ENCODE measurements at regions not wholly inside any gene's neighbourhood (a gene's known extent, or its start where the extent isn't known, plus 50 kb on each side); places are given as distances from the start of the nearest gene placed in this dataset.
"Not testable (repeated sequence)": the region's sequence is repeated elsewhere in the genome, so short reads cannot be mapped to it uniquely, and the experiment has no call there.

- DNase-seq: no peak
- H3K9ac ChIP-seq (ENCODE audit: extremely low read depth, low read length, poor library complexity, severe bottlenecking): no peak overlapping the region
- Mint-ChIP-seq H3K27ac (peak overlapping the region; percentile 69), H3K4me3 (no peak overlapping the region), H3K36me3 (ENCODE audit: low read depth) (peaks cover 15% of the 10 kb centered on the region), H3K27me3 (ENCODE audit: insufficient read depth) (no peaks in the 10 kb centered on the region), H3K4me1 (peaks cover 5% of the 10 kb centered on the region), H3K9me3 (no peaks in the 10 kb centered on the region)
- H3K4me1 ChIP-seq (ENCODE audit: control insufficient read depth, insufficient read depth, low read length): no peaks in the 10 kb centered on the region
- no peak overlapping the region for H3K4me3 ChIP-seq (ENCODE audit: low read length)
- TF ChIP-seq CTCF (conservative IDR thresholded peaks at IDR 0.05): no peak
- H3K27me3 ChIP-seq (ENCODE audit: control insufficient read depth, insufficient read depth, low read length, poor library complexity, severe bottlenecking): no peaks in the 10 kb centered on the region
- no peak overlapping the region for H3K27ac ChIP-seq (ENCODE audit: low read depth, low read length)
- H3K36me3 ChIP-seq (ENCODE audit: control insufficient read depth, insufficient read depth, low read length): no peaks in the 10 kb centered on the region
- WGBS, 2 experiments (ENCODE audit: insufficient coverage in 1 of 2, insufficient read length in 1 of 2): 98 to 100% methylated on average over 3 to 5 of the region's 5 CpGs
- no peaks in the 10 kb centered on the region for H3K9me3 ChIP-seq (ENCODE audit: control insufficient read depth, low read length)
Measured at GRCh38 chr15:92801774-92802464, 98.2 kb upstream of the CHD2 start.

- Mint-ChIP-seq H3K36me3 (ENCODE audit: low read depth) (peaks cover 15% of the 10 kb centered on the region), H3K27ac (no peak overlapping the region), H3K4me3 (no peak overlapping the region), H3K27me3 (ENCODE audit: insufficient read depth) (no peaks in the 10 kb centered on the region), H3K4me1 (peaks cover 10% of the 10 kb centered on the region), H3K9me3 (no peaks in the 10 kb centered on the region)
- WGBS, 2 experiments (ENCODE audit: insufficient coverage in 1 of 2, insufficient read length in 1 of 2): 83 to 94% methylated on average over 1 of the region's 1 CpG
- Histone ChIP-seq H3K27ac (ENCODE audit: low read depth, low read length) (no peak overlapping the region), H3K4me3 (ENCODE audit: low read length) (no peak overlapping the region), H3K4me1 (ENCODE audit: control insufficient read depth, insufficient read depth, low read length) (no peaks in the 10 kb centered on the region), H3K9ac (ENCODE audit: extremely low read depth, low read length, poor library complexity, severe bottlenecking) (no peak overlapping the region), H3K36me3 (ENCODE audit: control insufficient read depth, insufficient read depth, low read length) (no peaks in the 10 kb centered on the region), H3K9me3 (ENCODE audit: control insufficient read depth, low read length) (no peaks in the 10 kb centered on the region), H3K27me3 (ENCODE audit: control insufficient read depth, insufficient read depth, low read length, poor library complexity, severe bottlenecking) (no peaks in the 10 kb centered on the region)
- DNase-seq: no peak
- no peak for TF ChIP-seq CTCF (conservative IDR thresholded peaks at IDR 0.05)
Measured at GRCh38 chr15:92803536-92803851, 96.6 kb upstream of the CHD2 start.

- no peak for DNase-seq
- no peaks in the 10 kb centered on the region for H3K27me3 Mint-ChIP-seq (ENCODE audit: insufficient read depth)
- no peaks in the 10 kb centered on the region for H3K9me3 Mint-ChIP-seq
- H3K9ac ChIP-seq (ENCODE audit: extremely low read depth, low read length, poor library complexity, severe bottlenecking): no peak overlapping the region
- H3K4me3 ChIP-seq (ENCODE audit: low read length): no peak overlapping the region
- peak overlapping the region; percentile 5 for H3K27ac Mint-ChIP-seq
- 91 to 95% methylated on average over 3 to 5 of the region's 5 CpGs for WGBS, 2 experiments (ENCODE audit: insufficient coverage in 1 of 2, insufficient read length in 1 of 2)
- H3K4me1 ChIP-seq (ENCODE audit: control insufficient read depth, insufficient read depth, low read length): no peaks in the 10 kb centered on the region
- peaks cover 15% of the 10 kb centered on the region for H3K36me3 Mint-ChIP-seq (ENCODE audit: low read depth)
- no peaks in the 10 kb centered on the region for H3K27me3 ChIP-seq (ENCODE audit: control insufficient read depth, insufficient read depth, low read length, poor library complexity, severe bottlenecking)
- H3K36me3 ChIP-seq (ENCODE audit: control insufficient read depth, insufficient read depth, low read length): no peaks in the 10 kb centered on the region
- no peak for TF ChIP-seq CTCF (conservative IDR thresholded peaks at IDR 0.05)
- H3K9me3 ChIP-seq (ENCODE audit: control insufficient read depth, low read length): no peaks in the 10 kb centered on the region
- peaks cover 10% of the 10 kb centered on the region for H3K4me1 Mint-ChIP-seq
- no peak overlapping the region for H3K27ac ChIP-seq (ENCODE audit: low read depth, low read length)
- no peak overlapping the region for H3K4me3 Mint-ChIP-seq
Measured at GRCh38 chr15:92803852-92804609, 96.1 kb upstream of the CHD2 start.

GRCh38 chr15:92804610-92804936, 95.6 kb upstream of the CHD2 start:
- DNase-seq; H3K27ac Mint-ChIP-seq; H3K9me3 Mint-ChIP-seq; H3K27me3 ChIP-seq (ENCODE audit: control insufficient read depth, insufficient read depth, low read length, poor library complexity, severe bottlenecking); H3K4me3 Mint-ChIP-seq; H3K4me1 ChIP-seq (ENCODE audit: control insufficient read depth, insufficient read depth, low read length); H3K27ac ChIP-seq (ENCODE audit: low read depth, low read length); H3K36me3 ChIP-seq (ENCODE audit: control insufficient read depth, insufficient read depth, low read length); H3K9ac ChIP-seq (ENCODE audit: extremely low read depth, low read length, poor library complexity, severe bottlenecking); H3K9me3 ChIP-seq (ENCODE audit: control insufficient read depth, low read length); H3K27me3 Mint-ChIP-seq (ENCODE audit: insufficient read depth); H3K4me3 ChIP-seq (ENCODE audit: low read length): not testable (repeated sequence)
- WGBS, 2 experiments (ENCODE audit: insufficient coverage in 1 of 2, insufficient read length in 1 of 2): 93 to 100% methylated on average over 2 to 5 of the region's 5 CpGs
- H3K4me1 Mint-ChIP-seq: peaks cover 11% of the 10 kb centered on the region
- peaks cover 15% of the 10 kb centered on the region for H3K36me3 Mint-ChIP-seq (ENCODE audit: low read depth)

Measured in endodermal cell (in vitro differentiated cells).